ENCODE measurements at regions not wholly inside any gene's neighbourhood (a gene's known extent, or its start where the extent isn't known, plus 50 kb on each side); places are given as distances from the start of the nearest gene placed in this dataset.

DNA sequence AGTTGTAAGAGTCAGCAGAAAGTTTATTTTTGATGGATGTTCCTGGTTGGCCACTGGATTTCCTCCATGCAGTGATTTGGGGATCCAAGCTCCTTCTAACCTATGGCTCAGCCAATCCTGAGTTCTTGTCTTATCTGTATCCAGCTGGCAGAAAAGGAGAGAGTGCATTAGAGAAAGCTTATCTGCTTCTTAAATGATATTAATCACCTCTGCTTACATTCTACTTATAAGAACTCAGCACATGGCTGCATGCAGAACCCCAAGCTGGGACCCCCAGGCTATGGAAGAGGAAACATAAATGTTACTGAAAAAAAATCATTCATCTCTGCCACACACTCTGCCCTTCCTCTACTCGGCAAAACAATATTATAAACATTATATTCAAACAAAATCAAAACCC is 739.8 kb upstream of the AUTS2 start:
- Histone ChIP-seq H3K27me3 (no peaks in the 10 kb centered on the region), H3K27ac (no peak overlapping the region), H3K36me3 (no peaks in the 10 kb centered on the region), H3K4me3 (no peak overlapping the region), H3K9me3 (no peaks in the 10 kb centered on the region), H3K4me1 (no peaks in the 10 kb centered on the region)
- TF ChIP-seq, protein P1, sequence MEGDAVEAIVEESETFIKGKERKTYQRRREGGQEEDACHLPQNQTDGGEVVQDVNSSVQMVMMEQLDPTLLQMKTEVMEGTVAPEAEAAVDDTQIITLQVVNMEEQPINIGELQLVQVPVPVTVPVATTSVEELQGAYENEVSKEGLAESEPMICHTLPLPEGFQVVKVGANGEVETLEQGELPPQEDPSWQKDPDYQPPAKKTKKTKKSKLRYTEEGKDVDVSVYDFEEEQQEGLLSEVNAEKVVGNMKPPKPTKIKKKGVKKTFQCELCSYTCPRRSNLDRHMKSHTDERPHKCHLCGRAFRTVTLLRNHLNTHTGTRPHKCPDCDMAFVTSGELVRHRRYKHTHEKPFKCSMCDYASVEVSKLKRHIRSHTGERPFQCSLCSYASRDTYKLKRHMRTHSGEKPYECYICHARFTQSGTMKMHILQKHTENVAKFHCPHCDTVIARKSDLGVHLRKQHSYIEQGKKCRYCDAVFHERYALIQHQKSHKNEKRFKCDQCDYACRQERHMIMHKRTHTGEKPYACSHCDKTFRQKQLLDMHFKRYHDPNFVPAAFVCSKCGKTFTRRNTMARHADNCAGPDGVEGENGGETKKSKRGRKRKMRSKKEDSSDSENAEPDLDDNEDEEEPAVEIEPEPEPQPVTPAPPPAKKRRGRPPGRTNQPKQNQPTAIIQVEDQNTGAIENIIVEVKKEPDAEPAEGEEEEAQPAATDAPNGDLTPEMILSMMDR (IDR thresholded peaks at IDR 0.05): no peak
- no peak for TF ChIP-seq POLR2A (IDR thresholded peaks at IDR 0.05)
- DNase-seq: no peak
- 10 to 39% methylated on average over 1 of the region's 1 CpG for WGBS, 2 donors
- intact Hi-C loops (cut with DNase I): no loop called here

DNA sequence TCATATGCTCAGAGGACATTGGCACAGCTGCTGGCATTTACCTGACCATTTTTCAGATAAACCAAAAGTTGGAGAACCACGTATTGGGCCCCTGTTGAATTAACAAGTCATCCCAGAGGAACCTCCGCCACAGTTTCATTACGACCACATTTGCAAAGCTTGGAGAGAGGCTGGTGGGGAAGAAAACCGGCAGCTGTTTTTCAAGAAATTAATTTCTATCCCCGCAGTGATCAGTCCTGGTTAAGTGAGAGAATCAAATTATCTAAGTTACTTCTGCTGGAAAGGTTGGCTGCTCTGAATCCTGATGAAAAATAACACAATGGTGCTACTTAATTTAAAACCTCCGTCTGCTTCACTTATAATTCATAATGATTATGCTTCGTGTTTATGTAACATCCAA is 737.1 kb upstream of the AUTS2 start:
- intact Hi-C loops (cut with DNase I): no loop called here
- Histone ChIP-seq H3K4me1 (no peaks in the 10 kb centered on the region), H3K27me3 (no peaks in the 10 kb centered on the region), H3K27ac (no peak overlapping the region), H3K36me3 (no peaks in the 10 kb centered on the region), H3K4me3 (no peak overlapping the region), H3K9me3 (no peaks in the 10 kb centered on the region)
- WGBS, 2 donors: 80 to 81% methylated on average over 7 of the region's 7 CpGs
- DNase-seq: no peak
- TF ChIP-seq POLR2A (IDR thresholded peaks at IDR 0.05): no peak
- TF ChIP-seq, protein P1 (IDR thresholded peaks at IDR 0.05): no peak

DNA sequence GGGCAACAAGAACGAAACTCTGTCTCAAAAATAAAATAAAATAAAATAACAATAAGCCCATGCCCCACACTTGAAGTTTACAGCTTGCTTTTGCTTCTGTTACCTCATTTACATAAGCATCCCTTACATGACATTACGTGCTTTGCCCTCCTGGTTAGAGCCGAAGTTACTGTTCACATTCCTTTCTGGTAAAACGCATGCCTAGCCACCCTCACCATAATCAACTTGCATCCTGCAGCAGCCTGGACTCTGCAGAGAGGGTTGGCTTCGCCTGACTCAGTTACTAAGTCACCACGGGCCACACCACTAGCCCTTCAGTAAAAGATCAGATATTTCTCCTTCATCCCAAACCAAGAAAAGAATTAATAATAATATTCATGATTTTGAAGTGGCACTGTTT is 736.0 kb upstream of the AUTS2 start:
- H3K4me1 ChIP-seq: no peaks in the 10 kb centered on the region
- no peaks in the 10 kb centered on the region for H3K9me3 ChIP-seq
- TF ChIP-seq, protein P1 (IDR thresholded peaks at IDR 0.05): no peak
- no peak for TF ChIP-seq POLR2A (IDR thresholded peaks at IDR 0.05)
- H3K4me3 ChIP-seq: no peak overlapping the region
- intact Hi-C loops (cut with DNase I): no loop called here
- H3K27ac ChIP-seq: no peak overlapping the region
- WGBS, 2 donors: 79 to 80% methylated on average over 6 of the region's 6 CpGs
- no peak for DNase-seq
- H3K27me3 ChIP-seq: no peaks in the 10 kb centered on the region
- H3K36me3 ChIP-seq: no peaks in the 10 kb centered on the region

DNA sequence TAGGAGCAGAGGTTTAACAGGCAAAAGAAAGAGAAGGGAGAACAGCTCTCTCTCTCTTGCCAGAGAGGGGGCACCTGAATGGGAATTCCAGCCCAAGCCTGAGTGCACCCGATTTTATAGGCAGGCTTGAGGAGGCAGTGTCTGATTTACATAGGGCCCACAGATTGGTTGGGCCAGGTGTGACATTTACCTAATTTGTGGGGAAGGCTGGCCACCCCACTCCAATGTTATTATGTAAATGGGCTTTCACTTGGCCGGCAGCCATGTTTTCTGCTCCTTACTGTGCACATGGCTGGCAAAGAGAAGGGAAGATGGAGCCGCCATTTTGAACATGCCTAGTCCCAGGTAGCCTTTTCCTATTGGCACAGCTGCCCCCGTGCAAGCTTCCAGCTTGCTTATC is 735.5 kb upstream of the AUTS2 start:
- Histone ChIP-seq H3K9me3 (no peaks in the 10 kb centered on the region), H3K27me3 (no peaks in the 10 kb centered on the region), H3K4me3 (no peak overlapping the region), H3K4me1 (no peaks in the 10 kb centered on the region), H3K27ac (no peak overlapping the region), H3K36me3 (no peaks in the 10 kb centered on the region)
- 62 to 72% methylated on average over 4 of the region's 4 CpGs for WGBS, 2 donors
- TF ChIP-seq, protein P1 (IDR thresholded peaks at IDR 0.05): no peak
- TF ChIP-seq POLR2A (IDR thresholded peaks at IDR 0.05): no peak
- no peak for DNase-seq
- intact Hi-C loops (cut with DNase I): no loop called here

DNA sequence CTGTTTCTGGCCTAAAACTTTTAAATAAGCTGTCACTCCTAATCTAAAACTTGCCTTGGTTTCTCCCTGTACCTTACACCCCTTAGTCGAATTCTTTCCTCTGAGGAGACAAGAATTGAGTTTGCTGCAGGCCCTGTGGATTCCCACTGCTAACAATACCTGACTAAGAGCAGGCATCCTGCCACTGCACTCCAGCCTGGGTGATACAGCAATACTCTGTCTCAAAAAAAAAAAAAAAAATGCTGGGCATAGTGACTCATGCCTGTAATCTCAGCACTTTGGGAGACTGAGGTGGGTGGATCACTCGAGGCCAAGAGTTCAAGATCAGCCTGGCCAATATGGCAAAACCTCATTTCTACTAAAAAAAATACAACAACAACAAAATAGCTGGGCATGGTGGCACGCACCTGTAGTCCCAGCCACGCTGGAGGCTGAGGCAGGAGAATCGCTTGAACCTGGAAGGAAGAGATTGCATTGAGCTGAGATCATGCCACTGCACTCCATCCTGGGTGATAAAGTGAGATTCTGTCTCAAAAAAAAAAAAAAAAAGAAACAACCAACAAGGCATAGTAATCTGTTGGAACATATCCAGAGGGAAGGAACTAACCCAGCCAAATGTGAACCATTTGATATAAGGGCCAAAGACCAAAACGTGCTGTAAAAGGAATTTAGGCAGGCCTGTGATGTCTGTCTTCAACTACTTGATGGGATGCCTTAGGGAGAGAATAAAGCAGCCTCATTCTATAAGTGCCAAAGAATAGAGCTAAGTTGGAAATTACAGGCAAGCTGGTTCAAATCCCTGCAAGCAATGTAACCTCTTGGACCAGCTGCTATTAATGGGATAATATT is 732.7 kb upstream of the AUTS2 start:
- no peak for TF ChIP-seq POLR2A (IDR thresholded peaks at IDR 0.05)
- TF ChIP-seq, protein P1 (IDR thresholded peaks at IDR 0.05): no peak
- no peak overlapping the region for H3K27ac ChIP-seq
- H3K4me1 ChIP-seq: no peaks in the 10 kb centered on the region
- WGBS, 2 donors: 53 to 64% methylated on average over 6 of the region's 6 CpGs
- intact Hi-C loops (cut with DNase I): no loop called here
- no peaks in the 10 kb centered on the region for H3K9me3 ChIP-seq
- no peak for DNase-seq
- no peak overlapping the region for H3K4me3 ChIP-seq
- no peaks in the 10 kb centered on the region for H3K36me3 ChIP-seq
- no peaks in the 10 kb centered on the region for H3K27me3 ChIP-seq
